ENCODE measurements at regions not wholly inside any gene's neighbourhood (a gene's known extent, or its start where the extent isn't known, plus 50 kb on each side); places are given as distances from the start of the nearest gene placed in this dataset.

DNA sequence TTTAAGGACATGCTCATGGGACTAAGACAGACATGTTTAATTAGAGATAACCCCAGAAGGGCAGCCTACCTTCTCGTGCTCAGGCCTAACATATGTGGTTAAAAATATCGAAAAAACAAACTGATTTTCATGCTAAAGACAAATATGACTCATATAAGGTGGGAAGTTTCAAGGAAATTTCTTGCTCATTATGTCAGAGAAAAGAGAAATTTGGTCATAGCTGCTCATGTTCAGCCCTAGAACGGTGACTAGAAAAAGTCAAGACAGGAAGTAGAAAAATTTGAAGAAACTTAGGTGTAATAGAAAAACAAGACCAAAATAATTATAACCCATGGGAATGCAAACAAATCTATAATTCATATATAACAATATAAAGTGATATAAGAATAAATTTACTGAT lies 120.6 kb downstream of the PRDM9 start:
- CTCF ChIA-PET = no interaction called here
- intact Hi-C loops (cut with micrococcal nuclease; ENCODE audit: unreplicated experiment) = no loop called here
- no peak for DNase-seq
- no peaks in the 10 kb centered on the region for H3K4me1 Mint-ChIP-seq (ENCODE audit: low read depth, unreplicated experiment)
- no TSS peak for BruUV-seq (replicated peaks)
- peaks cover 4% of the 10 kb centered on the region for H3K9me3 Mint-ChIP-seq (ENCODE audit: low read depth, unreplicated experiment)
- H3K27ac Mint-ChIP-seq (ENCODE audit: unreplicated experiment) = no peak overlapping the region
- TF ChIP-seq, protein P1, sequence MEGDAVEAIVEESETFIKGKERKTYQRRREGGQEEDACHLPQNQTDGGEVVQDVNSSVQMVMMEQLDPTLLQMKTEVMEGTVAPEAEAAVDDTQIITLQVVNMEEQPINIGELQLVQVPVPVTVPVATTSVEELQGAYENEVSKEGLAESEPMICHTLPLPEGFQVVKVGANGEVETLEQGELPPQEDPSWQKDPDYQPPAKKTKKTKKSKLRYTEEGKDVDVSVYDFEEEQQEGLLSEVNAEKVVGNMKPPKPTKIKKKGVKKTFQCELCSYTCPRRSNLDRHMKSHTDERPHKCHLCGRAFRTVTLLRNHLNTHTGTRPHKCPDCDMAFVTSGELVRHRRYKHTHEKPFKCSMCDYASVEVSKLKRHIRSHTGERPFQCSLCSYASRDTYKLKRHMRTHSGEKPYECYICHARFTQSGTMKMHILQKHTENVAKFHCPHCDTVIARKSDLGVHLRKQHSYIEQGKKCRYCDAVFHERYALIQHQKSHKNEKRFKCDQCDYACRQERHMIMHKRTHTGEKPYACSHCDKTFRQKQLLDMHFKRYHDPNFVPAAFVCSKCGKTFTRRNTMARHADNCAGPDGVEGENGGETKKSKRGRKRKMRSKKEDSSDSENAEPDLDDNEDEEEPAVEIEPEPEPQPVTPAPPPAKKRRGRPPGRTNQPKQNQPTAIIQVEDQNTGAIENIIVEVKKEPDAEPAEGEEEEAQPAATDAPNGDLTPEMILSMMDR (IDR thresholded peaks at IDR 0.05; ENCODE audit: unreplicated experiment) = no peak
- no peaks in the 10 kb centered on the region for H3K27me3 Mint-ChIP-seq (ENCODE audit: unreplicated experiment)
- H3K4me3 Mint-ChIP-seq (ENCODE audit: low read depth, unreplicated experiment) = no peak overlapping the region
- H3K36me3 Mint-ChIP-seq (ENCODE audit: insufficient read depth, unreplicated experiment) = no peaks in the 10 kb centered on the region

DNA sequence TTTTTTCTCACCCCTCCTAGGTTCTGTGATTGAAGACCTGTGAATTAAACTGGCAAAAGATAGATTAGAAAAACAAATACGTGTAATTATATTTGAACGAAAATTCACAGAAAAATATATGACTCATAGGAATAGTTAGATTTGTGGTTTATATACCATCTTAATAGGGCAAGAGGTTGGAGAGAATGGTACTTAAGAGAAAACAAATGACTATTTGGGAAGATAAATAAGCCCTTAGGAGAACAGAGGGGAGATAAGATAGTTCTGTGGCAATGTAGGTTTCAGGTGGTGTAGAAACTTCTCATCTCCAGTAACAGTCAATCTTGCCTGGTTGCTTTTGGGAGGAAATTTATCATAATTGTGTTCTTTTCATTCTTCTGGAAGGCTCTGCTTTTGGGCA lies 122.0 kb downstream of the PRDM9 start:
- CTCF ChIA-PET = no interaction called here
- H3K9me3 Mint-ChIP-seq (ENCODE audit: low read depth, unreplicated experiment) = peaks cover 2% of the 10 kb centered on the region
- no peaks in the 10 kb centered on the region for H3K27me3 Mint-ChIP-seq (ENCODE audit: unreplicated experiment)
- DNase-seq = no peak
- intact Hi-C loops (cut with micrococcal nuclease; ENCODE audit: unreplicated experiment) = no loop called here
- no peaks in the 10 kb centered on the region for H3K36me3 Mint-ChIP-seq (ENCODE audit: insufficient read depth, unreplicated experiment)
- TF ChIP-seq, protein P1 (IDR thresholded peaks at IDR 0.05; ENCODE audit: unreplicated experiment) = no peak
- BruUV-seq (replicated peaks) = no TSS peak
- H3K4me1 Mint-ChIP-seq (ENCODE audit: low read depth, unreplicated experiment) = no peaks in the 10 kb centered on the region
- no peak overlapping the region for H3K27ac Mint-ChIP-seq (ENCODE audit: unreplicated experiment)
- H3K4me3 Mint-ChIP-seq (ENCODE audit: low read depth, unreplicated experiment) = no peak overlapping the region

DNA sequence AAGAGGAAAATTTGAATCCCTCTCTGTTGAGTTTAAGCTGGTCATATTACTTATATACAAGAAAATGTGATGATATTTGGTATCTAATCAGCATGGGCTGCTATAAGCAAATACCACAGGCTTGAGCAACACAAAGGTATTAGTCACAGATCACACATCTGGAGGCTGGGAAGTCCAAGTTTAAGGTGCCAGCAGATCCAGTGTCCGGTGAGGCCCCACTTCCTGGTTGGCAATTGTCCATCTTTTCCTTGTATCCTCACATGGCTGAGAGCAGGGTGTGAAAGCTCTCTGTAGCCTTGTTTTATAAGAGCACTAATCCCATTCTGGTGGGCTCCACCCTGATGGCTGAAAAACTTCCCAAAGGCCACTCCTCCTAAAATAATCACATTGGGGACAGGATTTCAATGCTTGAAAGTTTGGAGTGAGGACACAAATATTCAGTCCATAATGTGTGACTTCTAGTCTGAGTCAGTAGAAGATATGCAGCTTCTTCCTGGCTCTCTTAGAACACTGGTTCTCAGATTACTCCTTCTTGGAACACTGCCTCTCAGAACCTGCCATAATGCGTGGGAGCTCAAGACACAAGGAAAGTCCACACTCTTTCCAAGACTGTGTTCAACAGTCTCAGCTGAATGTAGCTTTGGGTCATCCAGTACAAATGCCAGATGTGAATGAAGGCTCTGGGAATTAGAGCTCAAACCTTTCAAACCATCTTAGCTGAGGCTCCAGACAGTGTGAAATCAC lies 124.1 kb downstream of the PRDM9 start:
- Mint-ChIP-seq H3K27me3 (ENCODE audit: unreplicated experiment) (no peaks in the 10 kb centered on the region), H3K36me3 (ENCODE audit: insufficient read depth, unreplicated experiment) (no peaks in the 10 kb centered on the region), H3K27ac (ENCODE audit: unreplicated experiment) (no peak overlapping the region), H3K4me1 (ENCODE audit: low read depth, unreplicated experiment) (no peaks in the 10 kb centered on the region), H3K4me3 (ENCODE audit: low read depth, unreplicated experiment) (no peak overlapping the region), H3K9me3 (ENCODE audit: low read depth, unreplicated experiment) (peaks cover 2% of the 10 kb centered on the region)
- intact Hi-C loops (cut with micrococcal nuclease; ENCODE audit: unreplicated experiment) = no loop called here
- TF ChIP-seq, protein P1 (IDR thresholded peaks at IDR 0.05; ENCODE audit: unreplicated experiment) = no peak
- DNase-seq = peak; percentile 6
- no TSS peak for BruUV-seq (replicated peaks)
- CTCF ChIA-PET = no interaction called here

DNA sequence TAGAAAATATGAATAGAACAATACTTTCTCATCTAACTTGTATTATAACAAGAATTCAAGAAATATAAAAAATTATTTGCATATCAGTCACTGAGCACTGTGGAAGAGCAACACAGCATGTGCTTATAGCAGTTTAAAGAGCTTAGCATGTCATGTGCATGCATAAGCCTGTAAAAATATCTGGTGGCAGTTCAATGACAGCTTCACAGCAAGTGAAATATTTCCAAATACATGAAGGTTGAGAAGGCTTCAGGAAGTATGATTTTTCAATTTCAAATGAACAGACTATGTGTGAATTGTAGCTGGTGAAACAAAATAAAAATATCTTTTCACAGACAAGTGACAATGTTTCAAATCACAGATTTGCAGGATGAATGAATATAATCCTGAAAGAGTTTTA lies 128.5 kb downstream of the PRDM9 start:
- DNase-seq = no peak
- Mint-ChIP-seq H3K27me3 (ENCODE audit: unreplicated experiment) (no peaks in the 10 kb centered on the region), H3K4me1 (ENCODE audit: low read depth, unreplicated experiment) (no peaks in the 10 kb centered on the region), H3K9me3 (ENCODE audit: low read depth, unreplicated experiment) (peaks cover 5% of the 10 kb centered on the region), H3K36me3 (ENCODE audit: insufficient read depth, unreplicated experiment) (no peaks in the 10 kb centered on the region), H3K27ac (ENCODE audit: unreplicated experiment) (no peak overlapping the region), H3K4me3 (ENCODE audit: low read depth, unreplicated experiment) (no peak overlapping the region)
- intact Hi-C loops (cut with micrococcal nuclease; ENCODE audit: unreplicated experiment) = no loop called here
- TF ChIP-seq, protein P1 (IDR thresholded peaks at IDR 0.05; ENCODE audit: unreplicated experiment) = no peak
- BruUV-seq (replicated peaks) = no TSS peak
- CTCF ChIA-PET = no interaction called here
